GM12864 (cell line): ENCODE measurements at regions not wholly inside any gene's neighbourhood (a gene's known extent, or its start where the extent isn't known, plus 50 kb on each side); places are given as distances from the start of the nearest gene placed in this dataset.

ENCODE experiments used
- DNase-seq: peaks from one replicate; pipeline ENCODE4 v3.0.0-alpha.2; 2011; ENCODE audit warnings: low read depth
- H3K4me3 ChIP-seq: 2 replicates; pipeline ENCODE4 v1.5.1; 2011; ENCODE audit warnings: mild to moderate bottlenecking, low read depth, low read length, control low read depth
- CTCF ChIP-seq: IDR thresholded peaks from 2 replicates; pipeline ENCODE4 v1.5.1; 2011; ENCODE audit warnings: low read depth, mild to moderate bottlenecking, moderate library complexity, low read length, control low read depth, inconsistent platforms; ENCODE audit errors: missing control alignments

DNA sequence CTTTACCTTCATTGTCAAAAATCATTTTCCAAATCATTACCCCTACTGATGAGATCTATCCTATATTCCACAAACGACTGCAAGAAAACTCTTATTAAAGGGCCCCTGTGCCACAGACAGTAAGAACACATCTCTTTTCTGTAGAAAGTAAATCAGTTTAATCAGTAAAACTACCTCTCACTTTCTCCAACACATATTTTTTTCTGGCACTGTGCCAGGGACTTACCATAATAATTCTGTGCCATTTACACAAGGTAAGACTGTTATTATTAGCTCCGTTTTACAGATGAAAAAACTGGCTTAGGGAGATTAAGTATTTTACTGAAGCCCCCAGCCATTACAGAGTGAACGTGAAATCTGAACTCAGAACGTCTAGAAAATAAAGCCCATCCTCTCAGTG, 587.0 kb upstream of the COX7C start:
- DNase-seq: no peak
- no peak overlapping the region for H3K4me3 ChIP-seq
- no peak for TF ChIP-seq CTCF

GRCh38 chr5:86038566-86038965, 579.2 kb upstream of the COX7C start:
- DNase-seq: no peak
- H3K4me3 ChIP-seq: no peak overlapping the region
- no peak for TF ChIP-seq CTCF

DNA sequence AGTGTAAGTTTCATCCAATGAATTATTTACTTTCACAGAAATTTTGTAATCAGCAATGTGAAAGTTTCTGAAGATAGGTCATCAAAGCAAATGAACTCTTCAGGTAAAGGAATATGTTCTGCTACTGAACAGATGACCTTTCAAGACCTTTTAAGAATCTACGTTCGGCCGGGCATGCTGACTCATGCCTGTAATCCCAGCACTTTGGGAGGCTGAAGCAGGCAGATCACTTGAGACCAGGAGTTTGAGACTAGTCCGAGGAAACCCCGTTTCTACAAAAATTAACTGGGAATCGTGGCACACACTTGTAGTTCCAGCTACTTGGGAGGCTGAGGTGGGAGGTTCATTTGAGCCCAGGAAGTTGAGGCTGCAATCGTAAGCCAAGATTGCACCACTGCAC, 578.4 kb upstream of the COX7C start:
- no peak overlapping the region for H3K4me3 ChIP-seq
- TF ChIP-seq CTCF: no peak
- DNase-seq: no peak

DNA sequence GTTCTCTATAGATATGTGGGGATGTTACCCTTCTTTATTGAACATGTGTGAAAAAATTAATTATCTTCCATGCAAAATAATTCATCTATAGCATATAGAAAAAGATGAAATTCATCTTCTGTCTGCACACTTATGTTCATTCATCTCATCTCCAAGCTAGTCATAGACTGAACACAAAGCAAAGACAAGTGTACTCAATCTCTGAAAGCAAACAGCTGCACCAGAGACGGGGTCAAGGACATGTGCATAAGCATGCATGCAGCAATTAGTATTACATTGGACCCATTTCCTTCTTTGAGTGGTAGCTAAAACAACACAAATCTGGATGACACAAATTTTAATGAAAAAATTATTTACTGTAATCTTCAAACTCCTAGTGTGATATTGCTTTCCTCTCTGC, 547.0 kb upstream of the COX7C start:
- TF ChIP-seq CTCF: no peak
- H3K4me3 ChIP-seq: no peak overlapping the region

GRCh38 chr5:86074297-86074696, 543.4 kb upstream of the COX7C start:
- TF ChIP-seq CTCF: no peak
- no peak overlapping the region for H3K4me3 ChIP-seq
- DNase-seq: no peak

More for the DNA sequence above, 547.0 kb upstream of the COX7C start:
- no peak for DNase-seq

DNA sequence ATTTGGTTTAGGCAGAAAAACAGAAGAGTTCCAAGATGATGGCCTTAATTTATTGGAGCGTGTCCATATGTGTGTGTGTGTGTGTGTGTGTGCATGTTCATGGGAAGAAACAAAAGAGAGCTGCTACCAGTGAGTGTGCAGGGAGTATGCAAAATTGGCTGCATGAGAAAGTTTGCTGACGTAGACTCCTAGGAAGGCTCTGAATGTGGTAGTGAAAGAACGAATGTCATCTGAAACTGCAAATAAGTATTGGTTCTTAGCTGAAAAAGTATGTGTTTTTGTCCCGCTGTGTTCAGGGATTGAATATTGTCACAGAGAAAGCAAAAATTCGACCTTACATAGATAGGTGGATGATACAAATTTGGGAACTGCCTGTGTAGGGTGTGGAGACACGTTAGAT, 542.6 kb upstream of the COX7C start:
- DNase-seq: no peak
- no peak for TF ChIP-seq CTCF

GRCh38 chr5:86095092-86095491, 522.6 kb upstream of the COX7C start:
- TF ChIP-seq CTCF: no peak
- no peak overlapping the region for H3K4me3 ChIP-seq
- DNase-seq: no peak

More for the DNA sequence above, 542.6 kb upstream of the COX7C start:
- H3K4me3 ChIP-seq: no peak overlapping the region
